HEK293T (cell line): ENCODE measurements at regions not wholly inside any gene's neighbourhood (a gene's known extent, or its start where the extent isn't known, plus 50 kb on each side); places are given as distances from the start of the nearest gene placed in this dataset.
"Not testable (repeated sequence)": the region's sequence is repeated elsewhere in the genome, so short reads cannot be mapped to it uniquely, and the experiment has no call there.

Experiments used
- BHLHE40 ChIP-seq: fragments of 450-650 bp; IDR thresholded peaks from 2 replicates; pipeline ENCODE4 v1.6.1; 2016; ENCODE audit warnings: mild to moderate bottlenecking, moderate library complexity, borderline replicate concordance
- CTBP1 ChIP-seq: fragments of 450-650 bp; IDR thresholded peaks from 2 replicates; pipeline ENCODE4 v1.6.1; 2016; ENCODE audit warnings: borderline replicate concordance
- ELF4 ChIP-seq: fragments of 450-650 bp; IDR thresholded peaks from 2 replicates; pipeline ENCODE4 v1.6.1; 2017; ENCODE audit warnings: antibody characterized with exemption
- FOXA1 ChIP-seq: fragments of 450-650 bp; IDR thresholded peaks from 2 replicates; pipeline ENCODE4 v1.6.1; 2016; ENCODE audit warnings: mild to moderate bottlenecking
- FOXK2 ChIP-seq: fragments of 450-650 bp; IDR thresholded peaks from 2 replicates; pipeline ENCODE4 v1.6.1; 2016; ENCODE audit warnings: mild to moderate bottlenecking
- FOXM1 ChIP-seq: fragments of 450-650 bp; IDR thresholded peaks from 2 replicates; pipeline ENCODE4 v1.6.1; 2017; ENCODE audit warnings: mild to moderate bottlenecking, borderline replicate concordance
- HDGF ChIP-seq: fragments of 450-650 bp; IDR thresholded peaks from 2 replicates; pipeline ENCODE4 v1.6.1; 2017; ENCODE audit warnings: antibody characterized with exemption, borderline replicate concordance
- LEF1 ChIP-seq: fragments of 450-650 bp; IDR thresholded peaks from 2 replicates; pipeline ENCODE4 v1.6.1; 2017; ENCODE audit warnings: mild to moderate bottlenecking, borderline replicate concordance
- NFRKB ChIP-seq: fragments of 450-650 bp; IDR thresholded peaks from 2 replicates; pipeline ENCODE4 v1.6.1; 2016; ENCODE audit warnings: mild to moderate bottlenecking, moderate library complexity
- SP1 ChIP-seq: fragments of 450-650 bp; IDR thresholded peaks from 2 replicates; pipeline ENCODE4 v1.6.1; 2017
- SUZ12 ChIP-seq: fragments of 450-650 bp; IDR thresholded peaks from 2 replicates; pipeline ENCODE4 v1.6.1; 2016; ENCODE audit warnings: mild to moderate bottlenecking
- TARDBP ChIP-seq: fragments of 450-650 bp; IDR thresholded peaks from 2 replicates; pipeline ENCODE4 v1.6.1; 2016
- ZNF384 ChIP-seq: fragments of 450-650 bp; IDR thresholded peaks from 2 replicates; pipeline ENCODE4 v1.6.1; 2016

GRCh38 chr14:106012361-106012725 lies 486.0 kb downstream of the TMEM121 start:
- not testable (repeated sequence) for TF ChIP-seq SP1, FOXM1, ZNF384, HDGF, TARDBP, ELF4, FOXA1, LEF1, FOXK2, SUZ12, NFRKB, BHLHE40, CTBP1
